ENCODE measurements at regions not wholly inside any gene's neighbourhood (a gene's known extent, or its start where the extent isn't known, plus 50 kb on each side); places are given as distances from the start of the nearest gene placed in this dataset.

DNA sequence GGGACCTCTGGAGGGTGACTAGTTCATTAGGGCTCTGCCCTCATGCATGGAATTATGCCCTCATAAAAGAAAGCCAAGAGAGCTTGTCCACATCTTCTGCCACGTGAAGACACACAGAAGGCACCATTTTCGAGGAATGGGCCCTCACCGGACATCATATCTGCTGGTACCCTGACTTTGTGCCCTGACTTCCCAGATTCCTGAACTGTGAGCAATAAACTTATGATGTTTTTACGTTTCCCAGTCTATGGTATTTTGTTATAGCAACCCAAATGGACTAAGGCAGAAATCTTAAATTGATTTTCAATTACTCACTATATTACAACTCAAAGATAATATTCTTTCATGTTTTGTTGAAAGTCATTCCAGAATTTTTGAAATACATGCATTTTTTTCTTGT lies 163.8 kb upstream of the PAPPA start:
- CTCF ChIA-PET, result no interaction called here
- no peak for ATAC-seq
- Mint-ChIP-seq H3K9me3 (ENCODE audit: insufficient read depth) (no peaks in the 10 kb centered on the region), H3K4me3 (no peak overlapping the region), H3K4me1 (ENCODE audit: low read depth) (no peaks in the 10 kb centered on the region), H3K36me3 (ENCODE audit: low read depth) (no peaks in the 10 kb centered on the region), H3K27me3 (ENCODE audit: low read depth) (no peaks in the 10 kb centered on the region), H3K27ac (no peak overlapping the region)
- POLR2A ChIA-PET, result no interaction called here
- DNase-seq, result no peak

GRCh38 chr9:115992834-115993233 lies 160.8 kb upstream of the PAPPA start:
- ChIA-PET CTCF (no interaction called here), POLR2A (no interaction called here)
- Mint-ChIP-seq H3K36me3 (ENCODE audit: low read depth) (no peaks in the 10 kb centered on the region), H3K27ac (no peak overlapping the region), H3K27me3 (ENCODE audit: low read depth) (no peaks in the 10 kb centered on the region), H3K4me1 (ENCODE audit: low read depth) (no peaks in the 10 kb centered on the region), H3K9me3 (ENCODE audit: insufficient read depth) (no peaks in the 10 kb centered on the region), H3K4me3 (no peak overlapping the region)
- ATAC-seq (no peak), DNase-seq (no peak)

DNA sequence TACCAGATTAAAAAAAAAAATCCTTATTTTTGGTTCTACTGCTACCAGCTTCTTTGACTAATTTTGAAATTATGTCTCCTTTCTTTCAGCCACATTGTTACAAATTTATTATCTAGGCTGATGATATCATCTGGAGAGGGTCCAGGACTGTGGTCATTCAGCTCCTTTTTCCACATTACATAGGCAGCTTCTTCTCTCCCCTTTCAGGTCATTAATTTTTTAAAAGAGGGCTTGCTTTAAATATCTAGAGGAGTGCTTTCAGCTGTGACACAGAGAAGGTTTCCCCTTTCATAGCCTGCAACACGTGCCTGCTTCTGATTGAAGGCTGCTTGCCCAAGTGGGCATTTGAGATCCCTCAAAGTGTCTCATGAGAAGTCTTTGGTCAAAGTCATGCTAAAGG lies 155.7 kb upstream of the PAPPA start:
- Mint-ChIP-seq H3K4me1 (ENCODE audit: low read depth) (no peaks in the 10 kb centered on the region), H3K36me3 (ENCODE audit: low read depth) (no peaks in the 10 kb centered on the region), H3K9me3 (ENCODE audit: insufficient read depth) (no peaks in the 10 kb centered on the region), H3K27ac (no peak overlapping the region), H3K27me3 (ENCODE audit: low read depth) (no peaks in the 10 kb centered on the region), H3K4me3 (no peak overlapping the region)
- ATAC-seq (no peak), DNase-seq (no peak)
- CTCF ChIA-PET, result no interaction called here
- POLR2A ChIA-PET, result no interaction called here

DNA sequence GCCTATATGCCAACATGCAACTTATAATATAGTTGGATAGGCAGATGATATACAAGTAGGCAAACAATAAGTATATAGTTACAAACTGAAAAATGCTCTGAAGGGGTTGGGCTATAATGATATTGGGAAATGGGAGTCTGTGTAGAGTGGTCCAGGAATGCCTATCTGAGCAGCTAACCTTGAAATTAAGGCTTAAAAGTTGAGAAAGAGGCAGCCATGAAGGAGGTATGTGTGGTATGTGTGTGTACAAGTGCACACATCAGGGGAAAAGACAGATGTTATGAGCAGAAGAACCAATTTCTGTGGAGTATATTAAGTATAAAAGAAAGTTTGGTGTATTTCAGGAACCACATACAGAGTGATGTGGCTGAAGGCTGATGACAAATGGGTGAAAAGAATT lies 154.9 kb upstream of the PAPPA start:
- ATAC-seq (no peak), DNase-seq (no peak)
- H3K4me3 Mint-ChIP-seq, result no peak overlapping the region
- H3K36me3 Mint-ChIP-seq (ENCODE audit: low read depth), result no peaks in the 10 kb centered on the region
- ChIA-PET POLR2A (no interaction called here), CTCF (no interaction called here)
- no peaks in the 10 kb centered on the region for H3K4me1 Mint-ChIP-seq (ENCODE audit: low read depth)
- H3K27ac Mint-ChIP-seq, result no peak overlapping the region
- H3K27me3 Mint-ChIP-seq (ENCODE audit: low read depth), result no peaks in the 10 kb centered on the region
- H3K9me3 Mint-ChIP-seq (ENCODE audit: insufficient read depth), result no peaks in the 10 kb centered on the region

GRCh38 chr9:115999498-115999897 lies 154.1 kb upstream of the PAPPA start:
- ChIA-PET POLR2A (no interaction called here), CTCF (no interaction called here)
- Mint-ChIP-seq H3K4me3 (no peak overlapping the region), H3K9me3 (ENCODE audit: insufficient read depth) (no peaks in the 10 kb centered on the region), H3K27ac (no peak overlapping the region), H3K27me3 (ENCODE audit: low read depth) (no peaks in the 10 kb centered on the region), H3K36me3 (ENCODE audit: low read depth) (no peaks in the 10 kb centered on the region), H3K4me1 (ENCODE audit: low read depth) (no peaks in the 10 kb centered on the region)
- no peak for DNase-seq
- no peak for ATAC-seq

DNA sequence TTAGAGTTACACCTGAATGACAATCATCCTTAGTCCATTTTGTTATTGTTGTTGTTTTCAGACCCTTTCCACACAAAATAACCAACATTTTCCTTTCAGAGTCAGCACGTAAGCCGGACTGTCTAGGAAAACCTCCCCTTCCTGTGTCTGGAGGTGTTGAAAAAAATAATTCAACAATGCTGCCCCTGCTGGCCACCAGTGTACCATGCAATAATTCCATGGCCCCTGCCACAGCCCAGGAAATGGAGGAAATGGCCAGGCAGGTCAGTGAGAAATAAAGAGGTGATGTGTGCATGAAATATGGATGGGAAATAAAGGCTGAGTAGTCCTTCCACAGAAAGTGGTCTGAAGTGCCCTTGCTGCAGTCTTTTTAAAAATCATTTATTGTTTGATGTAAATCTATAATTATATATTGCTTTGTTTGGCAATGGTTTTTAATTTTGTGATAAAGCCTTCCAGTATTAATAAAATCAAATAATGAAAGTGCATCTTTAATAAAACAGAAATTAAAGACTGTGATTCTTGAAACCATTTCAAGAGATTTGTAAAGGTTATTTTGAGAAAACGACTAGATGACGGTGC lies 152.8 kb upstream of the PAPPA start:
- Mint-ChIP-seq H3K9me3 (ENCODE audit: insufficient read depth) (no peaks in the 10 kb centered on the region), H3K4me3 (no peak overlapping the region), H3K36me3 (ENCODE audit: low read depth) (no peaks in the 10 kb centered on the region), H3K27me3 (ENCODE audit: low read depth) (no peaks in the 10 kb centered on the region), H3K27ac (no peak overlapping the region), H3K4me1 (ENCODE audit: low read depth) (no peaks in the 10 kb centered on the region)
- ChIA-PET POLR2A (no interaction called here), CTCF (no interaction called here)
- DNase-seq, result no peak
- no peak for ATAC-seq

GRCh38 chr9:116002181-116002580 lies 151.4 kb upstream of the PAPPA start:
- Mint-ChIP-seq H3K27me3 (ENCODE audit: low read depth) (no peaks in the 10 kb centered on the region), H3K4me3 (no peak overlapping the region), H3K4me1 (ENCODE audit: low read depth) (no peaks in the 10 kb centered on the region), H3K9me3 (ENCODE audit: insufficient read depth) (no peaks in the 10 kb centered on the region), H3K27ac (no peak overlapping the region), H3K36me3 (ENCODE audit: low read depth) (no peaks in the 10 kb centered on the region)
- no peak for ATAC-seq
- no peak for DNase-seq
- ChIA-PET POLR2A (no interaction called here), CTCF (no interaction called here)

- DNase-seq (no peak), ATAC-seq (no peak)
- Mint-ChIP-seq H3K4me1 (ENCODE audit: low read depth) (no peaks in the 10 kb centered on the region), H3K36me3 (ENCODE audit: low read depth) (no peaks in the 10 kb centered on the region), H3K4me3 (no peak overlapping the region), H3K27ac (no peak overlapping the region), H3K27me3 (ENCODE audit: low read depth) (no peaks in the 10 kb centered on the region), H3K9me3 (ENCODE audit: insufficient read depth) (no peaks in the 10 kb centered on the region)
- ChIA-PET POLR2A (no interaction called here), CTCF (no interaction called here)
Measured at GRCh38 chr9:116002624-116003023, 151.0 kb upstream of the PAPPA start.

GRCh38 chr9:116003397-116003796 lies 150.2 kb upstream of the PAPPA start:
- DNase-seq, result no peak
- Mint-ChIP-seq H3K36me3 (ENCODE audit: low read depth) (no peaks in the 10 kb centered on the region), H3K27ac (no peak overlapping the region), H3K9me3 (ENCODE audit: insufficient read depth) (no peaks in the 10 kb centered on the region), H3K4me1 (ENCODE audit: low read depth) (no peaks in the 10 kb centered on the region), H3K27me3 (ENCODE audit: low read depth) (no peaks in the 10 kb centered on the region), H3K4me3 (no peak overlapping the region)
- ChIA-PET POLR2A (no interaction called here), CTCF (no interaction called here)
- ATAC-seq, result no peak

DNA sequence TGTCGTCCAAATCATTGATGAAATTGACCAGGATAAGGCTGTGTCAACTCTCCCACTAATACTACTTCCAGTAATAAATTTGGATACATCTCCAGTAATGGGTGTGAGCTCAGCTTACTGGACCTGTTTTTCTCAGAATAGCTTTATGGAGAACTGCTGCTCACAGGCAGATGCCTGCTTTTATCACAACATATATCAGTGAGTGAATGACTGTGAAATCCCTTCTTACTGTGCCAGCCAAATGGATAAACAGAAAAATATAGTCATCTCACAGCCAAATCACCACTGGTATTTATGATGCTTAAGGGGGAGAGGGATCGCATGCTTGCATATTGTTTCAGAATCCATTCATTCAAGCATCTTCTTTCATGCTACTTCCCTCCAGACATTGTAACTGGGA lies 148.4 kb upstream of the PAPPA start:
- CTCF ChIA-PET, result no interaction called here
- ATAC-seq (no peak), DNase-seq (no peak)
- Mint-ChIP-seq H3K36me3 (ENCODE audit: low read depth) (no peaks in the 10 kb centered on the region), H3K4me1 (ENCODE audit: low read depth) (no peaks in the 10 kb centered on the region), H3K27me3 (ENCODE audit: low read depth) (no peaks in the 10 kb centered on the region), H3K9me3 (ENCODE audit: insufficient read depth) (no peaks in the 10 kb centered on the region), H3K4me3 (no peak overlapping the region), H3K27ac (no peak overlapping the region)
- POLR2A ChIA-PET, result no interaction called here

DNA sequence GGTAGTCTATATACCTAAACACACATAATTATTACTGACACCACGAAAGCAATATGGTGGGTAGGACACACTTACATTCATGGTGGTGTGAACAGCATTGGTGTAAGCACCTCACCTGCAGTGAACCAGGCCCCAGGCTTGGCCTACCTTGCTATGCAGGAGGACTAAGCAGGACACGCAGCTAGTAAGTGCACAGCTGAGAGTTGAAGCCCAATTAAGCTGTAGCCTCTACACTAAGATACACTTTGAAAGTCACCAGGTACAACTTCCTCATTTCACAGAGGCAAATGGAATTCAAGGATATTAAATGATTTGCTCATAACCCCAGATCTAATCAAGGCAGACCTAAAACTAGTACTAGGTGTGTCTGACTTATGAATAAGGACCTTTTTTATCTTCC lies 145.8 kb upstream of the PAPPA start:
- Mint-ChIP-seq H3K27ac (no peak overlapping the region), H3K9me3 (ENCODE audit: insufficient read depth) (no peaks in the 10 kb centered on the region), H3K4me3 (no peak overlapping the region), H3K4me1 (ENCODE audit: low read depth) (no peaks in the 10 kb centered on the region), H3K36me3 (ENCODE audit: low read depth) (no peaks in the 10 kb centered on the region), H3K27me3 (ENCODE audit: low read depth) (no peaks in the 10 kb centered on the region)
- POLR2A ChIA-PET, result no interaction called here
- no peak for ATAC-seq
- DNase-seq, result no peak
- CTCF ChIA-PET, result no interaction called here

- Mint-ChIP-seq H3K27me3 (ENCODE audit: low read depth) (no peaks in the 10 kb centered on the region), H3K27ac (no peak overlapping the region), H3K4me3 (no peak overlapping the region), H3K4me1 (ENCODE audit: low read depth) (no peaks in the 10 kb centered on the region), H3K9me3 (ENCODE audit: insufficient read depth) (no peaks in the 10 kb centered on the region), H3K36me3 (ENCODE audit: low read depth) (no peaks in the 10 kb centered on the region)
- POLR2A ChIA-PET, result no interaction called here
- DNase-seq, result no peak
- ATAC-seq, result no peak
- CTCF ChIA-PET, result no interaction called here
Measured at GRCh38 chr9:116008278-116008677, 145.3 kb upstream of the PAPPA start.

- no peaks in the 10 kb centered on the region for H3K27me3 Mint-ChIP-seq (ENCODE audit: low read depth)
- H3K4me1 Mint-ChIP-seq (ENCODE audit: low read depth), result no peaks in the 10 kb centered on the region
- DNase-seq (no peak), ATAC-seq (no peak)
- no peaks in the 10 kb centered on the region for H3K36me3 Mint-ChIP-seq (ENCODE audit: low read depth)
- ChIA-PET POLR2A (no interaction called here), CTCF (no interaction called here)
- no peak overlapping the region for H3K27ac Mint-ChIP-seq
- no peak overlapping the region for H3K4me3 Mint-ChIP-seq
- H3K9me3 Mint-ChIP-seq (ENCODE audit: insufficient read depth), result no peaks in the 10 kb centered on the region
Measured at GRCh38 chr9:116009420-116009819, 144.2 kb upstream of the PAPPA start.
